HG02852 (cell line): ENCODE measurements at regions not wholly inside any gene's neighbourhood (a gene's known extent, or its start where the extent isn't known, plus 50 kb on each side); places are given as distances from the start of the nearest gene placed in this dataset.
"Not testable (repeated sequence)": the region's sequence is repeated elsewhere in the genome, so short reads cannot be mapped to it uniquely, and the experiment has no call there.

ENCODE experiments used
- ATAC-seq: cut with Tn5 transposase; IDR thresholded peaks from one replicate; pipeline ENCODE4 v1.9.1; 2021; ENCODE audit warnings: mild to moderate bottlenecking, moderate library complexity; ENCODE audit not compliant: unreplicated experiment

- ATAC-seq = no peak
Observed at GRCh38 chr2:88396209-88396608, 56.3 kb downstream of the FOXI3 start.

GRCh38 chr2:88377641-88377991 lies 74.9 kb downstream of the FOXI3 start:
- no peak for ATAC-seq

- ATAC-seq = no peak
Observed at GRCh38 chr2:88372042-88372441, 80.5 kb downstream of the FOXI3 start.

- not testable (repeated sequence) for ATAC-seq
Observed at GRCh38 chr2:88365408-88365807, 87.1 kb downstream of the FOXI3 start.

GRCh38 chr2:88355486-88355885 lies 97.0 kb downstream of the FOXI3 start:
- ATAC-seq = no peak

- ATAC-seq = no peak
Observed at GRCh38 chr2:88351249-88351601, 101.3 kb downstream of the FOXI3 start.

GRCh38 chr2:88350331-88351248 lies 101.9 kb downstream of the FOXI3 start:
- peak; percentile 70 for ATAC-seq

GRCh38 chr2:88345842-88346241 lies 106.7 kb downstream of the FOXI3 start:
- no peak for ATAC-seq

GRCh38 chr2:88342749-88343148 lies 109.7 kb downstream of the FOXI3 start:
- ATAC-seq = no peak

GRCh38 chr2:88334418-88334817 lies 118.1 kb downstream of the FOXI3 start:
- ATAC-seq = no peak

GRCh38 chr2:88331239-88331638 lies 121.3 kb downstream of the FOXI3 start:
- peak; percentile 37 for ATAC-seq

- peak; percentile 87 for ATAC-seq
Observed at GRCh38 chr2:88329815-88330603, 122.5 kb downstream of the FOXI3 start.

GRCh38 chr2:88321449-88322248 lies 130.8 kb downstream of the FOXI3 start:
- no peak for ATAC-seq

- ATAC-seq = no peak
Observed at GRCh38 chr2:88320076-88320773, 132.3 kb downstream of the FOXI3 start.

GRCh38 chr2:88318956-88319330 lies 133.6 kb downstream of the FOXI3 start:
- no peak for ATAC-seq

- no peak for ATAC-seq
Observed at GRCh38 chr2:88318071-88318955, 134.2 kb downstream of the FOXI3 start.

GRCh38 chr2:88310787-88311186 lies 140.6 kb downstream of the THNSL2 start:
- ATAC-seq = no peak

- ATAC-seq = no peak
Observed at GRCh38 chr2:88307817-88308216, 137.7 kb downstream of the THNSL2 start.

- no peak for ATAC-seq
Observed at GRCh38 chr2:88303865-88304264, 133.7 kb downstream of the THNSL2 start.

GRCh38 chr2:88296247-88296646 lies 126.1 kb downstream of the THNSL2 start:
- no peak for ATAC-seq
